KBM-7 (cell line): ENCODE measurements at regions not wholly inside any gene's neighbourhood (a gene's known extent, or its start where the extent isn't known, plus 50 kb on each side); places are given as distances from the start of the nearest gene placed in this dataset.
"Not testable (repeated sequence)": the region's sequence is repeated elsewhere in the genome, so short reads cannot be mapped to it uniquely, and the experiment has no call there.

Experiments
- DNase-seq: peaks from one replicate; pipeline ENCODE4 v3.0.0-alpha.2; 2015
- in situ Hi-C: fragments of 300-500 bp; cut with MboI; formaldehyde crosslinking; loops from 2 replicates; pipeline ENCODE4 v1.14.3; 2020; ENCODE audit warnings: low sequenced_read_pairs, low pct_unique_long_range_greater_than_20kb, mixed read lengths

DNA sequence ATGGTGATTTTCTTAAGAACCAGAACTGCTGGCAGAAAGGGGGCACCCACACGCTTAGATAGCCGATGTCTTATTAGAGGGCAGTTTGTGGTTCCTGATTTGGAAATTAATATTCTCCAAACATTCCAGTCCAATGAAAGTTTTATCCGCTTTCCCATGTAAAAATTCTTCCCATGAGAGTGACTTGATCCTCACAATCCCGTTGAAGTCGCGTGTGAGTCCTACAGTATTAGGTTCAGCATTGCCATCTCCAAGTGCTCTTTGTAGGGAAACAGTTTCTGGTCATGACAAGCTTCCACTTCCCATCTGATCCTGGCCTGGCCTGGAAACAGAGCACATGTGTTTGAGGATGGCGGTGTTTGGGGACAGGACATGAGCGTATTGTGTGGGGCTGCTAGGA is 176.9 kb downstream of the ADRA2C start:
- DNase-seq, in situ Hi-C loops: not testable (repeated sequence)

DNA sequence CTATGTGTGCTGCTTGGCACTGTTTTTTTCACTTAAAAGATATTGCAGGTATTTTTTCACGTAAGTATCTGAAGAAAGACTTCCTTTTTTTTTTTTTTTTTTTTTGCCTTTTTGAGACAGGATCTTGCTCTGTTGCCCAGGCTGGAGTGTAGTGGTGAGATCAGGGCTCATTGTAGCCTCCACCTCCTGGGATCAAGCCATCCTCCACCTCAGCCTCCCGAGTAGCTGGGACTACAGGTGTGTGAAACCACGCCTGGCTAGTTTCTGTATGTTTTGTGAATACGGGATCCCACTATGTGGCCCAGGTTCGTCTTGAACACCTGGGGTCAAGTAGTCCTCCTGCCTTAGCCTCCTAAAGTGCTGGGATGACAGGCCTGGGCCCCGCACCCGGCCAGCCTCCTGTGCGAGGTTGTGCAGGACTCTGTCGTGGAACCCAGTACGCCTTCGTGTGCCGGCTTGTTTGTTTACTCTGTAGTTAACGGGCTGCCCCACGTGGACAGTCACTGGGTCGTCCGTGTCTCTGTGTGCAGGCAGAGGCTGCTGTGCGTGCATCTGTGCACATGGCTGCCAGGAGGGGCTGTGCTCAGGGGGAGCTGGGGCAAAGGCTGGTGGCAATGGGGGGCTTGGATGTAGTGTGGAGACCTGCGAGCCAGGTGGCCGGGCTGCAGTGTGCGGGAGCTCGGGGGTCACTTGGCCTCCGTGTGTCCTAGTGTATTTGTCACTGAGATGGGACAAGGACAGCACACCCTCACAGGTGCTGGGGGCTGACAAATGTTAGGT is 179.5 kb downstream of the ADRA2C start:
- in situ Hi-C loops: no loop called here
- DNase-seq: no peak

DNA sequence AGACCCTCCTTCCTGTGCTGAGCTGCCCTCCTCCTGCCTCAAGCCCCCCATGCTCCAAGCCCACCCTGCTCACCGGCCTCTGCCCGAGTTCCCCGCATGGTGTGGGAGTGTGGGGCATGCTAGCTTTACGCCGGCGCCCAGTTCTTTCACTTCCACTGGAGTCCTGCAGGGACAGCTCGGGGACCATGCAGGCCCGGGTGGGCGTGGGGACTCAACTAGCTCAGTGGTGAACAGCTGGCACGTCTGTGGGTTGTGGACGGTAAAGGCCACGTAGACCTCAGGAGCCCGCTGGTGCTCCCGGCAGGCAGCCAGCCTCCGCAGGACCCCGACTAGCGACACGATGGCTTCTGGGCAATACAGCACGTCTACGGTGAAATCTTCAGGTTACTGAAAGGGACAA is 180.4 kb downstream of the ADRA2C start:
- DNase-seq, in situ Hi-C loops: not testable (repeated sequence)

DNA sequence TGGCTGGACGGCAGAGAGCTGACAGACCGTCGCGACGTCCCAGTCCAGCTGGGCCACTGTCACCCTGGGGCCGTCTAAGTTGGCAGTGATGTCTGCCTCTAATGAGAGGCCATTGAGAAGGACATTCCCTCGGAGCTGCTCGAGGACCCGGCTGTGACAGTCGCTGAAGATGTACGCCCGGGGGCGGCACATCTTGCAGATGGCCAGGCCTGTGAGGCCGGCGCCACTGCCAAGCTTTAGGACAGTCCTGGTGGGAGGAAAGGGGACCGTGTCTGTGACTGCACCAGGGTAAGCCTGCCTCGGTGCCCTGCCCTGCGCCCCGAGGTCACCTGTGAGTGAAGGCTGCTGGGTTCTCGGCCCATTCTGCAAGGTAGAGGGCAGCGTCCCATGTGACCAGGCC is 181.6 kb downstream of the ADRA2C start:
- in situ Hi-C loops: not testable (repeated sequence)

DNA sequence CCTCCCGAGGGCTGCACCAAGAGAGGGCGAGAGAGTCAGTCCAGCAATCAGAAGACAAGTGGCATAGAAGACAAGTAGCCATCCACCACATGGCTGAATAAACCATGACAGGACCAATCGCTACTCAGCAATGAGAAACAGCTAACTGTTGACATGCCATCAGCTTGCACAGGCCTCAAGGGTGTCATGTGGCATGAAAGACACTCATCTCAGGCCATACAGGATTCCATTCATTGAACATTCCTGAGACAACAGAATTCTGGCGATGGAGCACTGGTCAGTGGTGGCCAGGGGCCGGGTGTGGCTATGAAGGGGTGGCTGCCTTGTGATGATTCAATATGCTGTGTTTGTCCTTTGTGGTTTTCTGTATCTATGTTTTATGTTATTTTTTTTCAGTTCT is 182.0 kb downstream of the ADRA2C start:
- in situ Hi-C loops, DNase-seq: not testable (repeated sequence)

More for the DNA sequence above, 181.6 kb downstream of the ADRA2C start:
- DNase-seq: not testable (repeated sequence)

DNA sequence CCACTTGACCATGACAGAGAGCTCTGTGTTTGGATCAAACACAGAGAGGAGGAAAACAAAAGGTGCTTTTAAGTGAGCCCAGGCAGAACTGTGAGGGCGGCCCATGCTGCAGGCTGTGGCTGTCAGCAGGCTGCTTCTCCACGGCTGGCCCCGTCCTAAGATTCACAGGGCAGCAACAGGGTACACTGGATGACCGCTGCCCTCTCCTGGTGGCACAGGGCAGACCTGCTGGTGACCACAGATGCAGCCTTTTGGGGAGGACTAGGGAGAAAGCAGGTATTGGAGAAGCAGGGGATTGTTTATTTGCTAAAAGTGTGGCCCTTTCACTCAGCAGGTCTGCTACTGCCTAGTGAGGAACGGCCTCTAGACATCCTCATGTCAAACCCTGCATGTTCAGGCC is 183.7 kb downstream of the ADRA2C start:
- in situ Hi-C loops: not testable (repeated sequence)
- peak; percentile 29 for DNase-seq

DNA sequence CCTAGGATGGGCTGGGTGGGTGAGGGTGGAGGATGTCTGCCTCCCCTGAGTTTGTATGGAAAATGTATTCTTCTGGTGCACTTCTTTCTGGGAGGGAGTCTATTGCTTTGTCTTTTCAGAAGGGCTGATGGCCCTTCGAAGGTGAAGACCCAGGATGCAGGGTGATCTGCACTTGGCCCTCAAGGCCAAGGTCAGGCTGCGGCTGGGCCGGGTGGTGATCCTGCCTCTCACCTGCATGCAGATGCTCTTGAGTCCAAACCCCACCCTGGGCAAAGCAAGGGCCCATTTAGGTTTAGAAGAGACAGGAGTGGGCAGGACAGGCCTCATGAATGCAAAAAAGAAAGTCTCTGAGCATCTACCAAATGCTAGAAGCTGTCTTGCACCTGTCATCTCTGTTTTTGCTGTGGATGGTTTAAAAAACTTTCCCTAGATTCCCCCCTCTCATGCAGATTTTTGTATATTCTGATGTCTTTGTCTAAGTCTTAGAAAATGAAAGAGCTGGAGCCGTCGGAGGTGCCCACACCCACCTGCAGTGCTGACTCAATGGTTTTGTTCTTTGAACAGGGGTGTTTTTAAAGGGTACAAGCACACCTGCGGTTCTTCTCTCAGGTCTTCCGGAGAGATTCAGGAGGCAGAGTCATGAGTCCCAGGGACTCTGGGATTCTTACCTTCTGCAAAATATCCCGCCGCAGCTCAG is 186.4 kb downstream of the ADRA2C start:
- in situ Hi-C loops, DNase-seq: not testable (repeated sequence)

DNA sequence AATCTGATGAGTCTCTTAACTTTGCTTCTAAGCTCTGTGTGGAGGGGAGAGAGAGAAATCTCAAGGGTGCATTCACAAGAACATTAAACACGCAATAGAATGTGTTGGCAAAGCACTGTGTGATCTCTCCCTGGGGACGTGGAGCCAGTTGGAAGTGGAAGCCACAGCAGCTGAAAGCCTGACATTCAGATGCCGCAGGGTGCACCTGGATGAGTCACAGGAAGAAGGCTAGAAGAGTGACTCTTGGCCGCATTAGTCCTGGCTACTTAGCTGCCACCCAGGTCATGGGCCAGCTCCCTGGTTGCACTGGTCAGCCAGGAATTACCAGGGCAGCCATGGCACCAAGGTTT is 186.9 kb downstream of the ADRA2C start:
- in situ Hi-C loops, DNase-seq: not testable (repeated sequence)

DNA sequence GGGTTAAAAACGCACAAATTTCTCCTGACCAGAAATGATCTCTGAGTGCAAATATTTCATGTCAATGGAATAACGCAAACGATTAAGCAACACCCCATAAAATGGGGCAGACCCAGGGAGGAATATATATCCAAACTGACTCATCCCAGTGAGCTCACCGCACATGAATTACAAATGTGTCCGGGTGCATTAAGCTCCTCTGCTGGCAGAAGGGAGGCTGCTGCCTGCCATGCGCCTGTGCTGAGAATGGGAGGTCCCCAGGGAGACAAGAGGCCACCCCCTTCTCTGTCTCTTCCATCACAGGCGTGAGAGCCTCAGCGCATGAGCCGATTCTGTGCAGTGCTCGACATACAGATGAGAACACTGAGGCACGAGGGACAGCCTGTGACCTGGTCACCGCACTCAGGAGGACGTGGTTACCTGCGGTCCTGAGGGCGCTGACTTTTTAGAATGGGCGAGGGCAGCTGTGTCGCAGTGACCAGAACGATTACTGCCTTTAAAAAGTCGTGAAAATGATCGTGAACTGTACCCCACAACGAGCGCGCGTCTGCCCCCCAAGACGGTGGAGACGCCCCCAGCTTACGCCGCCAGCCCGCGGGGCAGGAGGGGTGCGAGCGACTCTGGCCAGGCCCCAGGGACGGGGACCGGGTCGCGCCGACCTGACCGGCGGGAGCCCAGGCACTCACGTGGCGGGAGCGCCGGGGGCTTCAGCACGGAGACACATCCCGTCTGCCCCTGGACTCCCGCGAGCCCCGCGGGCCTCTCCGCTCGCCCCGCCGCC is 188.5 kb downstream of the ADRA2C start:
- in situ Hi-C loops: not testable (repeated sequence)
- DNase-seq: peak; percentile 65

DNA sequence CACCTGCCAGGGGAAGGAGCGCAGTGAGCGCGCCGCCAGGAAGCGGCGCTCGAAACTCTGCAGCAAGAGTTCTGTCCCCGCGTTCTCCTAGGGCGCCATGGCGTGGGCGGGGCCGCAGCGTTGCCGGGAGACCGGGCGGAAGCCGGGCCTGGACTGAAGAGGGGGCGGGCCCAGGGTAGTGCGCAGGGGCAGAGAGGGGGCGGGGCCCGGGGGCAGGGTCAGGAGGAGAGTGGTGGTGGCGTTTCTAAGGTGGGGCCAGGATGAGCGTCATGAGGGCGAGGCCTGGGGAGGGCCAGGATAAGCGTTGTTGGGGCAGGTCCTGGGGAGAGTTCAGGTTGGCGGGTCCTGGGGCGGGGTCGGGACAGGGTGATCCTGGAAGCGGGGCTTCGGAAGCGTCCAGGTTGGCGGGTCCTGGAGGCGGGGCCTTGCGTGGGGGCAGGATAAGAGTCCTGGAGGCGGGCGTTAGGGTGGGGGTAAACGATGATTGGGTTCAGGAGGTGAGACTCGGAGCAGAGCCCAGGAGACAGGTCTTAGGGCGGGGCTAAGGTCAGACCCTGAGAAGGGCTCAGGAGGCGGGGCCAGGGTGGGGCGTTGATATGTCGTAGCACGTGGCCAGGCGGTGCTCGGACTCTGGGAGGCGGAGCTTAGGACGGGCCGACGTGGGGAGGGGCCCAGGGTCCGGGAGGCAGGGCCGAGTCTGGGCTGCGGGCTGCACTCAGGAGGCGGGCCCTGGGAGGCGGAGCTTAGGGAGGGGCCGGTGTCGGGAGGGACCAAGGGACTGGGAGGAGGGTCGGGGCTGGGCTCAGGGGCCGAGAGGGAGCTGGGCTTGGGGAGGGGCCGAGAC is 189.4 kb downstream of the ADRA2C start:
- in situ Hi-C loops: not testable (repeated sequence)
- DNase-seq: peak; percentile 97

DNA sequence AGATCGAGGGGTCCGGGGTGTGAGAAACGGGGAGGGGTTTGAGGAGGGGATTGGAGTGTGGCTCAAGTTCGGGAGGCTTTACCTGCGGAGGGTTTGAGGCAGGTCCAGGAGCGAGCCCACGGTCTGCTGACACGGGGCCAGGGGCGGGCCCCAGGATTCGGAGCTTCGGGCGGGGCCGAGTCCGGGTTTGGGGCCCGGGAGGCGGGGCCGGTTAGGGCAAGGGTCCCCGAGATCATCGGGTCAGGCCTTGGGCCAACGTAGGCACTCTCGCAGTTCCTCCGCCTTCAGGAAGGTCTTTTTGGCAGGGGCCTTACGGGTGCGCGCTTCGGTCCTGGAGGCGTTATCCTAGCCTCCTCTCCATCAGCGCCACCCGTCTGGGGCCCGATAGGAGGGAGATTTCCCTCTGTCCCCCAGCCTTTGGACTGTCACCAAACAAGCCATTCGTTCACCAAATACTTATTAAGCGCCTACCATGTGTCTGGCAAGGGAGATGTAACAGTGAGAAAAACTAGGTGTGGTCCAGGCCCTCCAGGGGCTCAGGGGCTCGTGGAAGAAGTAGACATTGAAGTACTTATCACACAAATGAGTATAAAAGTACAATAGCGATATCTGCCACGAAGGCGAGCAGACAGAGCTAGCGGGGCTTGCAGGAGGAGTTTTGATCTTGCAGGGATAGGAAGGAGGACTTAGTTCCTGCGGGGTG is 190.1 kb downstream of the ADRA2C start:
- DNase-seq, in situ Hi-C loops: not testable (repeated sequence)

DNA sequence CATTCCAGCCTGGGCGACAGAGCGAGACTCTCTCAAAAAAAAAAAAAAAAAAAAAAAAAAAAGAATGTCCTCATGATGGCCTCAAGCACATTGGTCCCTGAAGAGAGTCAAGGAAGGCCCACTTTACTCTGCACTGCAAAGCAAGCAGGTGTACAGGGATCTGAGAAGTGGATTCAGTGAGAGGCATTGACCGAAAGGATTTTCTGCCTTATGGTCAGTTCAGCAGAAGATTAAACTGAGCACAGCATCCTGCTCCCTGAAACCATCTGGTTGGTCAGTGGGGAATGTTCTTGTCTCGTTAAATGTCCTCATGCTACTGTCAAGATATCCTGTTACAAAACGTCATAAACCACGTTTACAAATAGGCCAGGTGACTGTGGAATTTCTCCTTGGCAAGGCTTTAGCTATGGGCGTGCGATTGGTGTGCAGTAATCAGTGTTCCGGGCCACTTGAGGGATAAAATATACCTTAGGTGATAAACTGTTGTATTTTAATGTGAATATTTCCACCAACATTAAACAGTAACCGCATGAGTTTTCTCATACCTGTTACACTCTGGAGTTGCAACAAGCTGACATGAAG is 195.0 kb downstream of the ADRA2C start:
- in situ Hi-C loops, DNase-seq: not testable (repeated sequence)

DNA sequence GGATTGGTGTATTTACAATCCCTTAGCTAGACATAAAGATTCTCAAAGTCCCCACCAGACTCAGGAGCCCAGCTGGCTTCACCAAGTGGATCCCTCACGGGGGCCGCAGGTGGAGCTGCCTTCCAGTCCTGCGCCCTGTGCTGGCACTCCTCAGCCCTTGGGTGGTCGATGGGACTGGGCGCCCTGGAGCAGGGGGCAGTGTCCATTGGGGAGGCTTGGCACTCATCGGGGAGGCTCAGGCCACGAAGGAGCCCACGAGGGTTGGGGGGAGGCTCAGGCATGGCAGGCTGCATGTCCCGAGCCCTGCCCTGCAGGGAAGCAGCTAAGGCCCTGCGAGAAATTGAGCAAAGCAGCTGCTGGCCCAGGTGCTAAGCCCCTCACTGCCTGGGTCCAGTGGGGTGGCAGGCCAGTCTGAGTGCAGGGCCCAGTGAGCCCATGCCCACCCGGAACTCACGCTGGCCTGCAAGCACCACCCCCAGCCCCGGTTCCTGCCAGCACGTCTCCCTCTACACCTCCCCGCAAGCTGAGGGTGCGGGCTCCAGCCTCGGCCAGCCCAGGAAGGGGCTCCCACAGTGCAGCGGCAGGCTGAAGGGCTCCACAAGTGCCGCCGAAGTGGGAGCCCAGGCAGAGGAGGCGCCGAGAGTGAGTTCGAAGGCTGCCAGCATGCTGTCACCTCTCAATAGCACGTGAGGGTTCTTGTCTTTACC is 198.5 kb downstream of the ADRA2C start:
- in situ Hi-C loops, DNase-seq: not testable (repeated sequence)

DNA sequence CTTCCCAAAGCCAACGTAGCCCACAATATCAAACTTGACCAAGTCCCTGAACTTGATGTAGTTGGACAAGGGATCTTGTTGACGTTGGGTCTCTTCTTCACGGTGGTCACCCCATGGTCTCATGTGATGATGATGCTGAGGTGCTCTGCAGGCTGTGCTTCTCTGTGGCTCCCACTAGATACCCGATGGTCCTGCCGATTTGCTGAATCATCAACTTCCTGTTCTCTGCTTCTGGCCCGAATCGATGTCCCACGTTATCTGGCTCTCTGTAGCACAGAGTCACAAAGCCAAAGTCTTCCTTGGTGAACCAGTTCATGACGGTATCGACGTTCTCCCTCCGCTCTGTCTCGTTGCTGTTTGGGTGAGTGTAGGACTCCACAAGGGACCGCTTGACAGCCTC is 201.0 kb downstream of the ADRA2C start:
- DNase-seq, in situ Hi-C loops: not testable (repeated sequence)

DNA sequence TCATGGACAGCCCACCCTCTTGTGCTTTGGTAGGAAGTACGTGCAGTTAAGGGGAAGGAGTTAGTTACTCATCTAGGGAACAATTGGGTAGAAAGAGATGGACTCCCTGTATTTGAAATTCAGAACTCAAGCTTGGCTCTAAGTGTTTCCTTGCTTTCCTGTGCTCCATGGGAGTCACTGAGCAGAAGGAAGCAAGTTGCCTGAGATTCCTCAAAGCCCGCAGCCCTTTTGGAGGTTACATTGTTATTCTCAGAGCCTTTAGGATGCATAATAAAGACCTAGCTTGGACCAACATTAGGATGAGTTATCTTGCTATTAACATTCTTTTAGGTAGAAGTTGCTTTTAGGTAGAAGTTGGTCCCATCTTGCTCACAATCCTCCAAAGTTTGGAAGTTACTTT is 206.4 kb downstream of the ADRA2C start:
- in situ Hi-C loops, DNase-seq: not testable (repeated sequence)

DNA sequence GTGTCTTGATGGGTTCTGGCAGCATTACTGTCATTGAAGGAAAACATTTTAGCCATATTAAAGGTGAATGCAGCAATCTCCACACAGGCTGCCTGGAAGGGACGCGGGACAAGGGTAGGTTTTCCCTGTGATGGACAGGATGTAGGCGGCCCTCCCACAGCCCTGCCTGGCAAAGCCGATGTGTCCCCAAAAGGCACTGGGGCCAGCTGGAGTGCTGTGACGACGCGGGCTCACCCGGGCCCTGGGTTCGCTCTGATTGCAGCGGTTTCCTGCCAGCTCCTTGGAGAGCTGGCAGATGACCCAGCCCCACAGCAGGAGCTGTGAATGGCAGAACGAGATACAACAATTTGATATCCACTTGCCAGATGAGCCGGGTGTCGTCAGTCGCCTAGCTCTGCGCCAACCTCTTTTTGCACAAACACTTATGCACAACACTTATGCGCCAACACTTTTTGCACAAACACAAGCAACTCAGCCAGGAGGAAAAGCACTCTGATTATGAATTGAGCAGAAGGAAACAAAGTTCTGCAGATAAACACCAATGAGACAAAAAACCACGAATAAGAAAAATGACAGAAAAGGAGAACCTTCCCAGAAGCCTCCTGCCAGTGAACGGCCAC is 207.5 kb downstream of the ADRA2C start:
- not testable (repeated sequence) for DNase-seq

DNA sequence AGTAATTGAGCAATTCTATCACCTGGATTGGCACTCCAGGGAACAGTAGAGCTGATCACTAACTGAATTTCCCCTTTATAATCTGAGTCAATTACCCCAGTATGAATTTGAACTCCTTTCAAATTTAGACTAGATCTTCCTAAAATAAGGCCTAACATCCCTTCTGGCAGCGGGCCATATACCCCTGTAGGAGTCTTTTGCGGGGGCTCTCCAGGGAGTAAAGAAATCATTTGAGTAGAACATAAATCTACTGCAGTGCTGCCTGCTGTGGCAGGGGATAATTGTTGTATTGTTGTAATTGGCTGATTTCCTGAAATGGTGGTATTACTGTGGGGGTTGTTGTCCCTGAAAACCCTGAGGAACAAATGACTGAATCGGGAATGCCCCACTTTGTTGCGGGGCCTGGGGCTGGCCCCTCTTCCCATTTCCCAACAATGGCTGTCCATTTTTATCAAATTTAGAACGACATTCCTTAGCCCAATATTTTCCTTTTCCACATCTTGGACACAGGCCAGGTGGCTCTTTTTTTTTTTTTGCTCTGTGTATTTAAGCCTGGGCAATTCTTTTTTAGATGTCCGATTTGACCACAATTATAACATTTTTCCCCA is 217.4 kb downstream of the ADRA2C start:
- DNase-seq: not testable (repeated sequence)

More for the DNA sequence above, 207.5 kb downstream of the ADRA2C start:
- in situ Hi-C loops: not testable (repeated sequence)

More for the DNA sequence above, 217.4 kb downstream of the ADRA2C start:
- in situ Hi-C loops: not testable (repeated sequence)
